GM23248 (cell line): ENCODE measurements at regions not wholly inside any gene's neighbourhood (a gene's known extent, or its start where the extent isn't known, plus 50 kb on each side); places are given as distances from the start of the nearest gene placed in this dataset.
A peak's percentile ranks its signal among the peaks of the same experiment; 100 is the strongest.
"Not testable (repeated sequence)": the region's sequence is repeated elsewhere in the genome, so short reads cannot be mapped to it uniquely, and the experiment has no call there.

Experiments
- DNase-seq: peaks from one replicate; pipeline ENCODE4 v3.0.0-alpha.2; 2015
- H2AFZ ChIP-seq: fragments of 200-600 bp; sonication (generic); 2 replicates; pipeline ENCODE4 v1.6.1; 2016; ENCODE audit warnings: antibody characterized with exemption
- H3F3A ChIP-seq: fragments of 200-600 bp; sonication (generic); 2 replicates; pipeline ENCODE4 v1.6.1; 2016; ENCODE audit warnings: mild to moderate bottlenecking, antibody characterized with exemption, mixed run types; ENCODE audit not compliant: insufficient read depth
- H3K27ac ChIP-seq: fragments of 200-600 bp; sonication (generic); 2 replicates; pipeline ENCODE4 v1.5.1; 2016; ENCODE audit warnings: mild to moderate bottlenecking
- H3K27me3 ChIP-seq: fragments of 200-600 bp; sonication (generic); replicated peaks from 2 replicates; pipeline ENCODE4 v1.6.1; 2016; ENCODE audit warnings: mild to moderate bottlenecking; ENCODE audit not compliant: insufficient read depth
- H3K36me3 ChIP-seq: fragments of 200-600 bp; sonication (generic); 2 replicates; pipeline ENCODE4 v1.6.1; 2016; ENCODE audit warnings: low read depth, mild to moderate bottlenecking
- H3K4me1 ChIP-seq: fragments of 200-600 bp; sonication (generic); 2 replicates; pipeline ENCODE4 v1.6.1; 2016; ENCODE audit warnings: mild to moderate bottlenecking; ENCODE audit not compliant: insufficient read depth
- H3K4me2 ChIP-seq: fragments of 200-600 bp; sonication (generic); one replicate; pipeline ENCODE4 v1.6.1; 2016; ENCODE audit warnings: mild to moderate bottlenecking; ENCODE audit not compliant: unreplicated experiment
- H3K4me3 ChIP-seq: fragments of 200-600 bp; sonication (generic); 2 replicates; pipeline ENCODE4 v1.5.1; 2016; ENCODE audit warnings: mild to moderate bottlenecking
- H3K79me2 ChIP-seq: fragments of 200-600 bp; sonication (generic); 2 replicates; pipeline ENCODE4 v1.6.1; 2016; ENCODE audit warnings: mild to moderate bottlenecking; ENCODE audit not compliant: insufficient read depth
- H3K9ac ChIP-seq: fragments of 200-600 bp; sonication (generic); 2 replicates; pipeline ENCODE4 v1.6.1; 2016; ENCODE audit warnings: mild to moderate bottlenecking
- H3K9me2 ChIP-seq: fragments of 200-600 bp; sonication (generic); 2 replicates; pipeline ENCODE4 v1.6.1; 2016; ENCODE audit warnings: mixed run types, mild to moderate bottlenecking, moderate library complexity; ENCODE audit not compliant: insufficient read depth
- H3K9me3 ChIP-seq: fragments of 200-600 bp; sonication (generic); one replicate; pipeline ENCODE4 v1.6.1; 2017; ENCODE audit warnings: low read depth
- H4K20me1 ChIP-seq: fragments of 200-600 bp; sonication (generic); 2 replicates; pipeline ENCODE4 v1.6.0; 2016; ENCODE audit not compliant: insufficient read depth
- EZH2 ChIP-seq: fragments of 200-600 bp; sonication (generic); IDR thresholded peaks from 2 replicates; pipeline ENCODE4 v1.6.1; 2018; ENCODE audit warnings: antibody characterized with exemption, mild to moderate bottlenecking; ENCODE audit not compliant: insufficient read depth, poor library complexity, severe bottlenecking
- EZH2phosphoT487 ChIP-seq: fragments of 200-600 bp; sonication (generic); IDR thresholded peaks from 2 replicates; pipeline ENCODE4 v1.6.1; 2018; ENCODE audit warnings: antibody characterized with exemption, moderate library complexity, mild to moderate bottlenecking, low read depth; ENCODE audit not compliant: insufficient read depth
- WGBS, 2 experiments: methylation state at CpG; one replicate each; pipeline ENCODE4 v1.1.6; 2015 to 2017; ENCODE audit warnings: low lambda C conversion rate in 2 of 2, low coverage in 1 of 2; ENCODE audit errors: missing lambda C conversion rate in 2 of 2; 5-methylcytosine and 5-hydroxymethylcytosine counted together
- in situ Hi-C: fragments of 300-500 bp; cut with MboI; formaldehyde crosslinking; loops from 2 replicates; pipeline ENCODE4 v1.15.0; 2020

- WGBS, 2 experiments = 20 to 31% methylated on average over 4 of the region's 4 CpGs
- Histone ChIP-seq H3K4me2 (no peak overlapping the region), H3K27ac (no peak overlapping the region), H3K9me2 (no peaks in the 10 kb centered on the region), H3F3A (no peaks in the 10 kb centered on the region), H3K36me3 (no peaks in the 10 kb centered on the region), H3K9me3 (no peaks in the 10 kb centered on the region), H2AFZ (no peak overlapping the region), H3K9ac (no peak overlapping the region), H3K27me3 (no peaks in the 10 kb centered on the region), H3K4me1 (no peaks in the 10 kb centered on the region), H3K4me3 (no peak overlapping the region), H4K20me1 (no peaks in the 10 kb centered on the region), H3K79me2 (no peaks in the 10 kb centered on the region)
- no peak for TF ChIP-seq EZH2
- no peak for TF ChIP-seq EZH2phosphoT487
- DNase-seq = peak; percentile 6
- in situ Hi-C loops = no loop called here
These were observed 731.6 kb downstream of the DNAH5 start for GRCh38 chr5:13212886-13213285.

- H3K36me3 ChIP-seq = no peaks in the 10 kb centered on the region
- TF ChIP-seq EZH2 (no peak), EZH2phosphoT487 (no peak)
- H3K4me1 ChIP-seq = no peaks in the 10 kb centered on the region
- H3K4me2 ChIP-seq = no peak overlapping the region
- H3K9me3 ChIP-seq = no peaks in the 10 kb centered on the region
- H3K79me2 ChIP-seq = no peaks in the 10 kb centered on the region
- no peak overlapping the region for H3K4me3 ChIP-seq
- H3K27ac ChIP-seq = no peak overlapping the region
- H3F3A ChIP-seq = no peaks in the 10 kb centered on the region
- no peak for DNase-seq
- in situ Hi-C loops = no loop called here
- no peaks in the 10 kb centered on the region for H3K27me3 ChIP-seq
- no peak overlapping the region for H3K9ac ChIP-seq
- H4K20me1 ChIP-seq = no peaks in the 10 kb centered on the region
- H3K9me2 ChIP-seq = no peaks in the 10 kb centered on the region
- 54 to 66% methylated on average over 1 of the region's 1 CpG for WGBS, 2 experiments
- no peak overlapping the region for H2AFZ ChIP-seq
These were observed 733.4 kb downstream of the DNAH5 start for GRCh38 chr5:13211064-13211463.

GRCh38 chr5:13207112-13207511, 737.4 kb downstream of the DNAH5 start:
- no peak overlapping the region for H2AFZ ChIP-seq
- no peak for TF ChIP-seq EZH2phosphoT487
- TF ChIP-seq EZH2 = no peak
- H3K9me3 ChIP-seq = no peaks in the 10 kb centered on the region
- no peak for DNase-seq
- H3K9me2 ChIP-seq = no peaks in the 10 kb centered on the region
- H3K36me3 ChIP-seq = no peaks in the 10 kb centered on the region
- no peak overlapping the region for H3K9ac ChIP-seq
- H3K4me2 ChIP-seq = no peak overlapping the region
- no peaks in the 10 kb centered on the region for H3F3A ChIP-seq
- H3K27ac ChIP-seq = no peak overlapping the region
- no peaks in the 10 kb centered on the region for H4K20me1 ChIP-seq
- in situ Hi-C loops = no loop called here
- H3K4me3 ChIP-seq = no peak overlapping the region
- H3K4me1 ChIP-seq = no peaks in the 10 kb centered on the region
- H3K27me3 ChIP-seq = no peaks in the 10 kb centered on the region
- no peaks in the 10 kb centered on the region for H3K79me2 ChIP-seq

- no peak for DNase-seq
- TF ChIP-seq EZH2 (no peak), EZH2phosphoT487 (no peak)
These were observed 743.5 kb downstream of the DNAH5 start for GRCh38 chr5:13201022-13201421.

GRCh38 chr5:13198226-13198625, 746.3 kb downstream of the DNAH5 start:
- H4K20me1 ChIP-seq, H2AFZ ChIP-seq, in situ Hi-C loops, H3K9me2 ChIP-seq, H3K79me2 ChIP-seq, DNase-seq, H3K27ac ChIP-seq, H3F3A ChIP-seq, H3K36me3 ChIP-seq, H3K27me3 ChIP-seq, H3K9me3 ChIP-seq, H3K4me3 ChIP-seq, H3K9ac ChIP-seq, H3K4me1 ChIP-seq, H3K4me2 ChIP-seq: not testable (repeated sequence)
- whole genome bisulfite sequencing, 2 experiments = 6 to 16% methylated on average over 2 of the region's 2 CpGs

More at GRCh38 chr5:13201022-13201421, 743.5 kb downstream of the DNAH5 start:
- no peaks in the 10 kb centered on the region for H3K27me3 ChIP-seq
- no peak overlapping the region for H3K4me2 ChIP-seq
- H3K9me2 ChIP-seq = no peaks in the 10 kb centered on the region
- H2AFZ ChIP-seq = no peak overlapping the region
- H3K9ac ChIP-seq = no peak overlapping the region
- no peaks in the 10 kb centered on the region for H3K9me3 ChIP-seq
- in situ Hi-C loops = no loop called here
- H3K4me1 ChIP-seq = no peaks in the 10 kb centered on the region
- 29 to 31% methylated on average over 6 of the region's 6 CpGs for WGBS, 2 experiments
- H3K36me3 ChIP-seq = no peaks in the 10 kb centered on the region
- H3K79me2 ChIP-seq = no peaks in the 10 kb centered on the region
- no peak overlapping the region for H3K27ac ChIP-seq
- H4K20me1 ChIP-seq = no peaks in the 10 kb centered on the region
- no peaks in the 10 kb centered on the region for H3F3A ChIP-seq
- no peak overlapping the region for H3K4me3 ChIP-seq
